DMS153 treated with DMSO at 0.1 percent for 48 hours (cell line): ENCODE measurements at regions not wholly inside any gene's neighbourhood (a gene's known extent, or its start where the extent isn't known, plus 50 kb on each side); places are given as distances from the start of the nearest gene placed in this dataset.
"Not testable (repeated sequence)": the region's sequence is repeated elsewhere in the genome, so short reads cannot be mapped to it uniquely, and the experiment has no call there.

Experiments
- DNase-seq: peaks from one replicate; lab custom pipeline; 2025; ENCODE audit not compliant: unreplicated experiment; lab: John Stamatoyannopoulos, UW

- DNase-seq, result no peak
These were observed 319.8 kb downstream of the HINT1 start for GRCh38 chr5:130845049-130845765.

GRCh38 chr5:130836729-130837649 lies 328.1 kb downstream of the HINT1 start:
- DNase-seq, result peak; percentile 1

- DNase-seq, result not testable (repeated sequence)
These were observed 347.3 kb downstream of the HINT1 start for GRCh38 chr5:130817598-130818384.

- no peak for DNase-seq
These were observed 349.8 kb downstream of the HINT1 start for GRCh38 chr5:130815246-130815645.

- no peak for DNase-seq
These were observed 356.4 kb downstream of the HINT1 start for GRCh38 chr5:130808691-130809090.

DNA sequence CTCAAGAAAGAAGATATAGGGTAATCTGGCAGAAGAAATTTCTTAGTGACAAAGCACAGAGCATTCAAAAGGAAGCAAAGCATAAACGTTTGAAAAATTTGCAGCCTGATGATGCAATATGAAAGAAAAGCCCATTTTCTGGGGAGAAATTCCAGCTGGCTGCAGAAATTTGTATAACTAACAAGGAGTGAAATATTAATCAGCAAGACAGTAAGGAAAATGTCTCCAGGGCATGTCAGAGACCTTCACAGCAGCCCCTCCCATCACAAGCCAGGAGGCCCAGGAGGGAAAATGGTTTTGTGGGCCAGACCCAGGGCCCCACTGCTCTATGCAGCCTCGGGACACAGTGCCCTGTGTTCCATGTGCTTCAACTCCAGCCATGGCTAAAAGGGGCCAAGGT lies 359.4 kb downstream of the HINT1 start:
- no peak for DNase-seq

DNA sequence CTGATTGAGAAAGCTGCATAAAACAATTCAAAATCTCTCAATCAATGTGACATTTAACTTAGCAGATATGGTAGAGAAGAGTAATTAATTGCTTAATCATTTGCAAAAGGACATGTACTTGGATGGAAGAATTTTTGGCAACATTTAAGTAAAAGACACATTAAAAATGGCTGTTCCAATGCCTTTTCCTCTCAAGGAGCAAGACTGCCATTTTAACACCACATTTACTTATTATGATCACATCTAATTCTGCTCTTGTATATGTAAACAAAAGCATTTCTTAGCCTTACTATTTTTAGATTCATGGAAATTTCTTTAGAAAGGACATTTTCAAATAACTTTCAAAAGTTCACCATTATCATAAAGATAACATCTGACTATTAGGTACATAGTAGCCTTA lies 360.0 kb downstream of the HINT1 start:
- no peak for DNase-seq

GRCh38 chr5:130801963-130802362 lies 363.1 kb downstream of the HINT1 start:
- DNase-seq, result no peak

GRCh38 chr5:130799015-130799414 lies 366.0 kb downstream of the HINT1 start:
- DNase-seq, result no peak

DNA sequence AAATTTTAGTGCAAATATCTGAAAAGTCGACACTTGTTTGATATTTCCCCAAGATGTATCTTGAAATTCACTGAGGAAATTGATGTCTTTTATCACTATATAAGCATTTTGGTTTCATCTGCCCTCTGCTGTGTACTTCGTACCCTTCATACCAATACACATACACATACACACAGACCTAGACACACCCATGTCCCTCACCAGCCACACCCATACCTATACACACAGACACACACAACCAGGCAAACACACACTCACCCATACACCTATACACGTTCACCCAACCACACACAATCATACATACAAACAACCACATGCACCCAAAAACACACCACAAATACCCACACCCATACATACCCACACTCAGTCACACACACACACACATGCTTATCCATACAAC lies 367.8 kb downstream of the HINT1 start:
- no peak for DNase-seq

- no peak for DNase-seq
These were observed 368.2 kb downstream of the HINT1 start for GRCh38 chr5:130796902-130797301.

DNA sequence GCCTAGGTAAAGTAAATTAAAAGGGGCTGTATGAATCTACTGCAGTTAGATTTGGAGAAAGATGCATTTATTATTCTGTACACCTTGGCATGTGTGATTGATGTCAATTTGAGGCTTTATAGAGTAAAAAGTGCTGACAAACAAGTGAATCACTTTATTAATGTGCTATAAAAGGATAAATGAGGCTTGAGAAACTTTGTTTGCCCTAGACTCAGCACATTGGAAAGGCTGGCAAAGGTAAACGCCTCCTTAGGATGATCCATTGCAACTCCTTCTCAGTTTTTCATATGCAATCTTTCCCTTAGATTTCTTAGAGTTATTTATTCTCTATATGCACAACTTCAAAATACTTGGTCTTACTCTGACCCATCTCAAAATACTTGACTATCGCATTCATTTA lies 369.0 kb downstream of the HINT1 start:
- DNase-seq, result no peak

DNA sequence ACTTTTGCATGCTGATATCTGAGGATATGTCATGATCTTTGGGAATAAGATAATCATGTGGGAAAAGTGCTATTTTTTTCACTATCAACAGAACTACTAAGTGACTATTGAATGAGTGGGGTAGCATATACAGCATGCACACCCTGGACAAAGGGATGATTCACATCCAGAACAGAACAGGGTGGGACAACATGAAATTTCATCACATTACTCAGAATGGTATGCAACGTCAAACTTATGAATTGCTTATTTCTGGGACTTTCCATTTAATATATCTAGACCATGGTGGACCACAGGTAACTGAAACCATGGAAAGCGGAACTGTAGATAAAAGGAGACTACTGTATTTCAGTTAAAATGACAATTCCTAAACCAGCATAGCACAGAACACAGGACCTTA lies 370.0 kb downstream of the HINT1 start:
- no peak for DNase-seq

GRCh38 chr5:130777794-130778193 lies 387.3 kb downstream of the HINT1 start:
- no peak for DNase-seq

DNA sequence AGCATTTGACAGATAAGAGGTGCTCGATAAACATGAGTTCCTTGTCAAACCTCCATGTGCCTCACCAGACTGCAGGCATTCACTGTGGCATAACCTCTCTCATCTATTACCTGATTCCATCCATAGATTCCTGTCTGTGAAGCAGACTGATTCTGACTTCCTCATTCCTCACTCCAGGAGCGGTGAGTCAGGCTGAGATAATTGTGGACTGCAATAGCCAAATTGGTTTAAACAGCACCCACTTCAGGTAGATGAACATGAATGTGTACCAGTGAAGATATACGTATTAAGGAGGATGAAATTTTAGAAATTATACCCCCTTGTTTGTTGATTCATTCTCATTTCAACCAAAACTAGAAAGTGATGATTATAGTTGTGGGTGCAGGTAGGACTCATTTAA lies 391.2 kb downstream of the HINT1 start:
- DNase-seq, result no peak

- no peak for DNase-seq
These were observed 403.0 kb downstream of the HINT1 start for GRCh38 chr5:130762031-130762430.

DNA sequence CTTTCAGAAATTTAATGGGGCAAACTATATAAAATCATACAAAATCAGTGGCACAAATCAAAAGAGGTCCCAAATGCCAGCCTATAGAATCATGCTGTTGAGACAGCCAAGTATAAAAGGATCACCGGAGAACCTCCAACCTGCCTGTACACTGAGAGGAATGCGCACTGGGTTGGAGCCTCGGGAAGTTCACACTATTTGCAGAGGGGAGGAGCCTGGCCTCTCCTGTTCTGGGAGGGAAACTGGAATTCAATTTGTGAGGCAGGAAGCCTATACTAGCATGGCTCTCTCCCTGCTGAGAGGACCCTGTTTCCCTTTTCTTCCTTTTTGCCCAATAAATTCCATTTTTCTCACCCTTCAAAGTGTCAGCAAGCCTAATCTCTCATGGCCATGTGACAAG lies 406.0 kb downstream of the HINT1 start:
- no peak for DNase-seq

GRCh38 chr5:130747556-130747955 lies 417.5 kb downstream of the HINT1 start:
- no peak for DNase-seq

DNA sequence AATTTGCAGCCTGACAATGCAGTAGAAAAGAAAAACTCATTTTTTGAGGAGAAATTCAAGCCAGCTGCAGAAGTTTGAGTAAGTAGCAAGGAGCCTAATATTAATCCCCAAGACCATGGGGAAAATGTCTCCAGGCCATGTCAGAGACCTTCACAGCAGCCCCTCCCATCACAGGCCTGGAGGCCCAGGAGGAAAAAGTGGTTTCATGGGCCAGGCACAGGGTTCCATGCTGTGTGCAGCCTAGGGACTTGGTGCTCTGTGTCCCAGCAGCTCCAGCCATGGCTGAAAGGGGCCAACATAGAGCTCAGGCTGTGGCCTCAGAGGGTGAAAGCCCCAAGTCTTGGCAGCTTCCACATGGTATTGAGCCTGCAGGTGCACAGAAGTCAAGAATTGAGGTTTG lies 418.4 kb downstream of the HINT1 start:
- not testable (repeated sequence) for DNase-seq

- no peak for DNase-seq
These were observed 422.0 kb downstream of the HINT1 start for GRCh38 chr5:130743092-130743491.

DNA sequence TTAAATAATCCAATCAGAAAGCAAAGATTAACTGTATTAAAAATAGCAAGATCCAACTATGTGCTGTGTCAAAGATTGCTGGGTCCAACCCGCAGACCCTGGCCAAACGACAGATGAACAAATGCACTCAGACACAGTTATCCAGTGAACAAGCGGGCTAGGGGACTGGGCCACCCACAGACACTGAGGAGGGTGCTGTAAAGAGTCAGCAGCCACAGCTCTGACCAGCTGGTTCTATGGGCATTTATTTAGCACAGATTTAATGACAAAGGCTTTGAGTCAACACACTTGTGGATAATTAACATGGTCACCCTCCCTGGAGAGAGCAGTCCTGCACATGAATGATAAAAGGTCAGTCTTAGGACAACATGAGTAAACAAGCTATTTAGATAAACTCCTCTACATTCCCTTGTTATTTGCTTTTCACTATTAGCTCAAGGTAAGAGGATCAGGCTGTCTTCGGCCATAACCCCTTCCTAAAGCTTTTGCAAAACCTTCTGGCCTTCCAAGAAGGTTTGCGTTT lies 424.9 kb downstream of the HINT1 start:
- no peak for DNase-seq
